ENCODE measurements at regions not wholly inside any gene's neighbourhood (a gene's known extent, or its start where the extent isn't known, plus 50 kb on each side); places are given as distances from the start of the nearest gene placed in this dataset.

GRCh38 chr4:184968366-184968765 lies 49.9 kb upstream of the HELT start:
- DNase-seq (ENCODE audit: low read depth, low spot score): no peak
- CTCF ChIA-PET: no interaction called here
- TF ChIP-seq RB1 (IDR thresholded peaks at IDR 0.05; ENCODE audit: borderline replicate concordance) (no peak), CUX1 (IDR thresholded peaks at IDR 0.05; ENCODE audit: insufficient replicate concordance, low read depth, low read length) (no peak), BCLAF1 (IDR thresholded peaks at IDR 0.05) (no peak), ZNF622 (IDR thresholded peaks at IDR 0.05) (no peak), CBFB (IDR thresholded peaks at IDR 0.05; ENCODE audit: low read depth) (no peak), KDM1A (IDR thresholded peaks at IDR 0.05; ENCODE audit: borderline replicate concordance) (no peak), NKRF (conservative IDR thresholded peaks at IDR 0.05) (no peak), ASH2L (IDR thresholded peaks at IDR 0.05; ENCODE audit: borderline replicate concordance, low read depth) (no peak), ZNF384 (IDR thresholded peaks at IDR 0.05; ENCODE audit: borderline replicate concordance, low read depth, low read length) (no peak), HSF1 (IDR thresholded peaks at IDR 0.05; ENCODE audit: low read depth, low read length) (no peak), SUPT20H (IDR thresholded peaks at IDR 0.05; ENCODE audit: borderline replicate concordance, control insufficient read depth, low read depth, low read length) (no peak), NBN (IDR thresholded peaks at IDR 0.05) (no peak), ZNF207 (IDR thresholded peaks at IDR 0.05; ENCODE audit: borderline replicate concordance) (no peak)

More at GRCh38 chr4:184968366-184968765, 49.9 kb upstream of the HELT start:
- ChIA-PET POLR2A (no interaction called here), SMC1A (ENCODE audit: uncharacterized antibody, unreplicated experiment) (no interaction called here), RAD21 (ENCODE audit: unreplicated experiment) (no interaction called here)
- no peak overlapping the region for H3K9ac ChIP-seq (ENCODE audit: control insufficient read depth, insufficient read depth, low read length)
- no peaks in the 10 kb centered on the region for H3K79me2 ChIP-seq (ENCODE audit: control insufficient read depth, insufficient read depth, low read length)
- H3K27me3 ChIP-seq (replicated peaks in 1 of 2; ENCODE audit: control insufficient read depth in 2 of 2, insufficient read depth in 2 of 2, low read length in 1 of 2): no peaks in the 10 kb centered on the region
- H4K20me1 ChIP-seq (ENCODE audit: control insufficient read depth, insufficient read depth): no peaks in the 10 kb centered on the region
- H3K27ac ChIP-seq (ENCODE audit: control insufficient read depth, insufficient read depth): no peak overlapping the region
- peak; percentile 36; the same call in 1 of the 3 replicates for ATAC-seq
- no peak overlapping the region for H3K4me3 ChIP-seq
- no TSS peak for BruUV-seq (replicated peaks)
- in situ Hi-C loops (cut with MboI) (no loop called here), intact Hi-C loops (cut with micrococcal nuclease; ENCODE audit: unreplicated experiment) (no loop called here)
- H2AFZ ChIP-seq (ENCODE audit: control insufficient read depth, low read depth, low read length): no peak overlapping the region
- WGBS (ENCODE audit: insufficient coverage, insufficient replicate concordance, low lambda C conversion rate, missing lambda C conversion rate): 24% methylated on average over 3 of the region's 3 CpGs
- no peak overlapping the region for H3K4me2 ChIP-seq (ENCODE audit: control insufficient read depth, insufficient read depth)
- H3K36me3 ChIP-seq (ENCODE audit: control insufficient read depth in 2 of 2, insufficient read depth in 2 of 2, low read length in 1 of 2): no peaks in the 10 kb centered on the region
- H3K4me1 ChIP-seq (ENCODE audit: control insufficient read depth, insufficient read depth, low read length): no peaks in the 10 kb centered on the region
- FAIRE-seq: no peak
- no peaks in the 10 kb centered on the region; the same call in 2 of the 3 replicates for H3K9me3 ChIP-seq (replicated peaks; ENCODE audit: control insufficient read depth, insufficient read depth, low read length)
